ENCODE measurements at regions not wholly inside any gene's neighbourhood (a gene's known extent, or its start where the extent isn't known, plus 50 kb on each side); places are given as distances from the start of the nearest gene placed in this dataset.
A peak's percentile ranks its signal among the peaks of the same experiment; 100 is the strongest.

GRCh38 chr4:104682311-104682710, 187.6 kb upstream of the CXXC4 start:
- no peaks in the 10 kb centered on the region for H3K27me3 ChIP-seq (replicated peaks; ENCODE audit: control insufficient read depth, insufficient read depth, low read length)
- DNase-seq (ENCODE audit: extremely low read depth, insufficient read length) = no peak
- H3K4me3 ChIP-seq (replicated peaks; ENCODE audit: low read depth, low read length) = no peak overlapping the region
- H3K36me3 ChIP-seq (ENCODE audit: control insufficient read depth, insufficient read depth, low read length) = no peaks in the 10 kb centered on the region
- TF ChIP-seq, protein P1, sequence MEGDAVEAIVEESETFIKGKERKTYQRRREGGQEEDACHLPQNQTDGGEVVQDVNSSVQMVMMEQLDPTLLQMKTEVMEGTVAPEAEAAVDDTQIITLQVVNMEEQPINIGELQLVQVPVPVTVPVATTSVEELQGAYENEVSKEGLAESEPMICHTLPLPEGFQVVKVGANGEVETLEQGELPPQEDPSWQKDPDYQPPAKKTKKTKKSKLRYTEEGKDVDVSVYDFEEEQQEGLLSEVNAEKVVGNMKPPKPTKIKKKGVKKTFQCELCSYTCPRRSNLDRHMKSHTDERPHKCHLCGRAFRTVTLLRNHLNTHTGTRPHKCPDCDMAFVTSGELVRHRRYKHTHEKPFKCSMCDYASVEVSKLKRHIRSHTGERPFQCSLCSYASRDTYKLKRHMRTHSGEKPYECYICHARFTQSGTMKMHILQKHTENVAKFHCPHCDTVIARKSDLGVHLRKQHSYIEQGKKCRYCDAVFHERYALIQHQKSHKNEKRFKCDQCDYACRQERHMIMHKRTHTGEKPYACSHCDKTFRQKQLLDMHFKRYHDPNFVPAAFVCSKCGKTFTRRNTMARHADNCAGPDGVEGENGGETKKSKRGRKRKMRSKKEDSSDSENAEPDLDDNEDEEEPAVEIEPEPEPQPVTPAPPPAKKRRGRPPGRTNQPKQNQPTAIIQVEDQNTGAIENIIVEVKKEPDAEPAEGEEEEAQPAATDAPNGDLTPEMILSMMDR (IDR thresholded peaks at IDR 0.05; ENCODE audit: insufficient read depth, low read length, poor library complexity, severe bottlenecking) = no peak

DNA sequence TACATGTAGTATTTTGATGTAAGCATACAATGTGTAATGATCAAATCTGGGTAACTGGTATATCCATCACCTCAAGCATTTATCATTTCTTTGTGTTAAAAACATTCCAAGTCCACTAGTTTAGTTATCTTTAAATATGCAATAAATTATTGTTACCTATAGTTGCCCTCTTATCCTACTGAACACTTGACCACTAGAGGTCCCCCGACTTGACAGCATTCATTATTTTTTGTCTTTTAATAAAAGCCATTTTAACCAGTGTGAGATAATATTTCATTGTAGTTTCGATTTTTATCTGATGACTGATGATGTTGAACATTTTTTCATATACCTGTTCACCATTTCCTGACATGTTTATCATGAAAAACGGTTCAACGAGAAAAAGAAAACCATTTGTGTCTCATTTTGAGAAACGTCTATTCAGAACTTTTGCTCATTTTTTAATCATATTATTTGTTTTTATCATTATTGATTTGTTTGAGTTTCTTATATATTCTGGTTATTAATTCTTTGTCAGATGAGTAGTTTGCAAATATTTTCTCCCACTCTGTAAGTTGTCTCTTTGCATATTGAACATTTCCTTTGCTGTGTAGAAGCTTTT, 199.0 kb upstream of the CXXC4 start:
- H3K27me3 ChIP-seq (replicated peaks; ENCODE audit: control insufficient read depth, insufficient read depth, low read length) = no peaks in the 10 kb centered on the region
- no peak overlapping the region for H3K4me3 ChIP-seq (replicated peaks; ENCODE audit: low read depth, low read length)
- no peak for DNase-seq (ENCODE audit: extremely low read depth, insufficient read length)
- H3K36me3 ChIP-seq (ENCODE audit: control insufficient read depth, insufficient read depth, low read length) = no peaks in the 10 kb centered on the region
- TF ChIP-seq, protein P1 (IDR thresholded peaks at IDR 0.05; ENCODE audit: insufficient read depth, low read length, poor library complexity, severe bottlenecking) = peak; percentile 36

GRCh38 chr4:104716584-104716983, 221.9 kb upstream of the CXXC4 start:
- TF ChIP-seq, protein P1 (IDR thresholded peaks at IDR 0.05; ENCODE audit: insufficient read depth, low read length, poor library complexity, severe bottlenecking) = no peak
- Histone ChIP-seq H3K27me3 (replicated peaks; ENCODE audit: control insufficient read depth, insufficient read depth, low read length) (no peaks in the 10 kb centered on the region), H3K36me3 (ENCODE audit: control insufficient read depth, insufficient read depth, low read length) (no peaks in the 10 kb centered on the region), H3K4me3 (replicated peaks; ENCODE audit: low read depth, low read length) (no peak overlapping the region)
- DNase-seq (ENCODE audit: extremely low read depth, insufficient read length) = no peak

DNA sequence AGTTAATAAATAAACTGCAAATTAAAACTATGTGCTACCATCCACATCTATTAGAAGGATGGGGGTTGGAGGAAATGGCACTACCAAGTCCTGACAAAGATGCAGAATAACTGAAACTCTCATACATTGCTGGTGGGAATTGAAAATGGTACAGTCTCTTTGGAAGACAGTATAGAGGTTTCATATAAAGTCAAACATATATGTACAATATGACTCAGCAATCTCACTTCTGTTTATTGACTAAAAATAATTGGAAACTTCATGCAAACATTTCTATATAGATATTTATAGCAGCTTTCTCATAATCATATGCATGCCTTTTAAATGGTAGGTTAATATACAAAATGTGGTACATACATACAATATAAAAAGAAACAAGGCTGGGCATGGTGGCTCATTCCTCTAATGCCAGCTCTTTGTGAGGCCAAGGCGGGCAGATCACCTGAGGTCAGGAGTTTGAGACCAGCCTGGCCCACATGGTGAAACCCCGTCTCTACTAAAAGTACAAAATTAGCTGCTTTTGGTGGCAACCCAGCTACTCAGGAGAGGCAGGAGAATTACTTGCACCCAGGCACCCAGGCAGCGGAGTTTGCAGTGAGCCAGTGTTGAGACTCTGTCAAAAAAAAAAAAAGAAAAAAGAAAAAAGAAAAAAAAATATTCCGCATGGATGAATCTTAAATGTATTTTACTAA, 225.0 kb upstream of the CXXC4 start:
- H3K4me3 ChIP-seq (replicated peaks; ENCODE audit: low read depth, low read length) = no peak overlapping the region
- DNase-seq (ENCODE audit: extremely low read depth, insufficient read length) = peak; percentile 73

GRCh38 chr4:104722467-104722866, 227.8 kb upstream of the CXXC4 start:
- Histone ChIP-seq H3K27me3 (replicated peaks; ENCODE audit: control insufficient read depth, insufficient read depth, low read length) (no peaks in the 10 kb centered on the region), H3K4me3 (replicated peaks; ENCODE audit: low read depth, low read length) (no peak overlapping the region), H3K36me3 (ENCODE audit: control insufficient read depth, insufficient read depth, low read length) (no peaks in the 10 kb centered on the region)
- TF ChIP-seq, protein P1 (IDR thresholded peaks at IDR 0.05; ENCODE audit: insufficient read depth, low read length, poor library complexity, severe bottlenecking) = no peak
- DNase-seq (ENCODE audit: extremely low read depth, insufficient read length) = no peak

More for the DNA sequence above, 225.0 kb upstream of the CXXC4 start:
- H3K27me3 ChIP-seq (replicated peaks; ENCODE audit: control insufficient read depth, insufficient read depth, low read length) = no peaks in the 10 kb centered on the region
- H3K36me3 ChIP-seq (ENCODE audit: control insufficient read depth, insufficient read depth, low read length) = no peaks in the 10 kb centered on the region
- TF ChIP-seq, protein P1 (IDR thresholded peaks at IDR 0.05; ENCODE audit: insufficient read depth, low read length, poor library complexity, severe bottlenecking) = no peak

Measured in GM06990 (cell line).